HG03565 (cell line): ENCODE measurements at regions not wholly inside any gene's neighbourhood (a gene's known extent, or its start where the extent isn't known, plus 50 kb on each side); places are given as distances from the start of the nearest gene placed in this dataset.
"Not testable (repeated sequence)": the region's sequence is repeated elsewhere in the genome, so short reads cannot be mapped to it uniquely, and the experiment has no call there.

Experiments used
- ATAC-seq: cut with Tn5 transposase; IDR thresholded peaks from one replicate; pipeline ENCODE4 v1.9.1; 2021; ENCODE audit warnings: mild to moderate bottlenecking, moderate library complexity; ENCODE audit not compliant: unreplicated experiment

DNA sequence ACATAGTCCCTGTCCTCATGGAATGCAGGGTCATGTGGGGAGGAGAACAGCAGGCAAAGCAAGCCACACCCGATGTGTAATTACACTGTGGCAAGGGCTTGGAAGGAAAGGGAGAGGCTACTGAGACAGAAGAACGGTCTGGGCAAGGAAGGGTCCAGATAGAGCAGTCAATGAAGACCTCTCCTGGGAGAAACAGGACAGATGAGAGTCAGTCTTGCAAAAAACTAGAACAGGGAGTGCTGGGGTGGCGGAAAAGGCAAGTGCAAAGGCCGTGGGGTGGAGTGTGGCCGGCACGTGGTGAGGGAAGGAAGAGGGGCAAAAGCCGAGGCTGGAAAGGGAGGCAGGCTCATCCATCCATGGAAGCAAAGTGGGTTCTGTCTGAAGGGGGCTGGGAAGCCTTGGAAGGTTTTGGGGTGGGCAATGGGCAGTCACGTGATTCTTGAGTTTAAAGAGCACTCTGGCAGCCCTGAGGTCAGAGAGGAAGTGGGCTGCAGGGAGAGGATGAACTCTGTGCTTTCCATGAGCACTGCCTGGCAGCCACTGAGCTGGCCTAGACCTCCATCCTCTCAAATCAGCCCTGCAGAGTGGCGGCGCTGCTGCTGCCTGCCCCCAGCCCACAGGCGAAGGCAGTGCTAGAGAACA, 182.2 kb downstream of the INHBB start:
- no peak for ATAC-seq

DNA sequence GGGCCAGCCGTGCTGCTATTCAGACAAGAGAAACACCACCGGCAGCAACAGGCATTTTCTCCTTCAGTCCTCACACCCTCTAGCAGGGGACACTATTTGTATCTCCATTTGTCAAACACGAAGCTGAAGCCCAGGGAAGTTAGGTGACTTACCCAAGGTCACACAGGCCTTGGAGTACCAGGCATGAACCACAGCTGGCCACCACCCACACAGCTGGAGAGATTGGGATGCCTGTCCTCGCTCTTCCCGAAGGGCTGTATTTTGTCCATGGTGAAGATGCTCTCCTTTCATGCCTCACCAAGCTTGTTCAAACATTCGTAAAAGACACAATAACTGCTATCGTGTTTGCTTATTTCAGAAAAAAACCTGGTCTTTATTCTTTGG, 182.7 kb downstream of the INHBB start:
- no peak for ATAC-seq

DNA sequence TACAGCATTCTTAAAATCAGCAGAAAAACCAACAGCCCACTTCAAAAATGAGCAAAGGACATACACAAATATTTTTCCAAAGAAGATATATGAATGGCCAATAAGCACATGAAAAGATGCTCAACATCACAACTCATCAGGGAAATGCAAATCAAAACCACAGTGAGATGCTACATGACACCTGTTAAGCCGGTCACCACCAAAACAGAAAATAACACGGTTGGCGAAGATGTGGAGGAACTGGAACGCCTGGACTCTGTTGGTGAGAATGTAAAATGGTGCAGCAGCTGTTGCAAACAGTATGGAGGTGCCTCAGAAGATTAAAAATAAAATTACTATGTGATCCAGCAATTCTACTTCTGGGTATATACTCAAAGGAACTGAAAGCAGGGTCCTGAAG, 184.8 kb downstream of the INHBB start:
- ATAC-seq = no peak

- no peak for ATAC-seq
Observed at GRCh38 chr2:120531365-120531764, 185.4 kb downstream of the INHBB start.

GRCh38 chr2:120531863-120532600, 186.1 kb downstream of the INHBB start:
- no peak for ATAC-seq

DNA sequence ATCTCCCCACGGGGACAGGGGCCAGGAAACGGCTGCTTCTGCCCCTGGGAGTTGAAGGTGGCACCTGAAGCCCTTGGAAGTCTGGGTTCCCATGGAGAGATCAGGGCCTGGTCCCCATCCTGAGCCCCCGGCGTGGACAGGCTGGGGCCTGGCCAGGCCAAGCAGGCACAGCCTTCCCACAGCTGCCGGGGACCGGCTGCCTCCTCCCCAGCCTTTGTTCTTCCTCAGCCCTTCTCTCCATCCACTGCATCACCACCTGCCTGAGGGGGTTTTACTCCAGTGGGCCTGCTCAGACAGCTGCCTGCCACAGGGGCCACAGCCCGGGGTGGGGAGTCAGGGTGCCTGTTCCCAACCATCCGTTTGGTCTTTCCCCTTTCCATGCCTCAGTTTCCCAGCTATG, 187.7 kb downstream of the INHBB start:
- no peak for ATAC-seq

DNA sequence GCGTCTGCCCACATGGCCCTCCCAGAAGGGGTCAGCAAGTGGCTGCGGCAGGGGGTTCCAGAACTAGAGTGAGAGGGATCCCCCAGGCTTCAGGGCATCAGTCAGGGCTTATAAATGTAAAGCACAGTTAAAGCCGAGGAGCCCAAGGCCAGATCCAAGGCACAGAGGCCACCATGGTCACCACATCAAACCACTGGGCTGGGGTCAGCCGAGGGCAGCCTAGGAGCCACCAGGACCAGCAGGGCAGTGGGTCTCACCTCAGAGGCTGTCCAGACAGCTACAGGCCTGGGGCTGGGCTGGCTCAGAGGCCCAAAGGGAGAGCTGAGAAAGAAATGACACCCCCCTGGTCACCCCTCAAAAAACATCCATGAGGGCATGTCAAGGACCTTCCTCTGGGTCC, 188.5 kb downstream of the INHBB start:
- no peak for ATAC-seq

GRCh38 chr2:120535081-120535480, 189.1 kb downstream of the INHBB start:
- ATAC-seq = no peak

GRCh38 chr2:120536141-120536540, 190.2 kb downstream of the INHBB start:
- ATAC-seq = no peak

DNA sequence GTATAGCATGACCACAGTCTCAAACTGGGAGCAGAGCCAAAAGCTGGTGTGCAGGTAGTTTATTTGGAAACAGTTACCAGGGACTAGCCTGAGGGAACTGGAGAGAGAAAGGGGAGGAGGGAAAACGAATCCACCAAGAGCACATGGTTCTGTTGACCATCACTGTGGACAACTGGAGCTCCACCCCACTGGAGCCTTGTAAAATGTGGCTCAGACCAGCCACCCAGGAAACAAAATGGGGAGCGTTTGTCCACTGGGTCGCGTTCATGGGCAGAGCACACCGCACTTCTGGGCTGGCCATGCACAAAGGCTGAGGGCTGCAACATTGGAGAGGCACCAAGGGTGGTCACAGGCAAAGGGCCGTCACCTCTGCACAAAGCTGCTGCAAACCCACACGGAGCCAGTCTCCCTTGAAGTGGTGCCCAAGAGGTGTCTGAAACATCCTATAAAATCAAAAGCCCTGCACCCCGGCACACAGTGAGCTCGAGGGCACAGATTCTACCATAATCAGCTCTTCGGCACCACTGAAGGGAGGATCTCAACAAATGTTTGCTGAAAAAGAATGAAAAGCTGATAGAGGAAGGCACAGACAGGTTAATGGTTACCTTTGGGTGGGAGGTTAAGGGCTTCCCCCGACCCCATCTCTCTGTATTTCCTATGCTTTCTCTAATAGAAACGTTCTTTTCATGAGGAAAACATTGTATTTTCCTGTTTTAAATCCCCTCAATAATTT, 192.9 kb downstream of the INHBB start:
- no peak for ATAC-seq

- ATAC-seq = no peak
Observed at GRCh38 chr2:120539424-120539936, 193.5 kb downstream of the INHBB start.

DNA sequence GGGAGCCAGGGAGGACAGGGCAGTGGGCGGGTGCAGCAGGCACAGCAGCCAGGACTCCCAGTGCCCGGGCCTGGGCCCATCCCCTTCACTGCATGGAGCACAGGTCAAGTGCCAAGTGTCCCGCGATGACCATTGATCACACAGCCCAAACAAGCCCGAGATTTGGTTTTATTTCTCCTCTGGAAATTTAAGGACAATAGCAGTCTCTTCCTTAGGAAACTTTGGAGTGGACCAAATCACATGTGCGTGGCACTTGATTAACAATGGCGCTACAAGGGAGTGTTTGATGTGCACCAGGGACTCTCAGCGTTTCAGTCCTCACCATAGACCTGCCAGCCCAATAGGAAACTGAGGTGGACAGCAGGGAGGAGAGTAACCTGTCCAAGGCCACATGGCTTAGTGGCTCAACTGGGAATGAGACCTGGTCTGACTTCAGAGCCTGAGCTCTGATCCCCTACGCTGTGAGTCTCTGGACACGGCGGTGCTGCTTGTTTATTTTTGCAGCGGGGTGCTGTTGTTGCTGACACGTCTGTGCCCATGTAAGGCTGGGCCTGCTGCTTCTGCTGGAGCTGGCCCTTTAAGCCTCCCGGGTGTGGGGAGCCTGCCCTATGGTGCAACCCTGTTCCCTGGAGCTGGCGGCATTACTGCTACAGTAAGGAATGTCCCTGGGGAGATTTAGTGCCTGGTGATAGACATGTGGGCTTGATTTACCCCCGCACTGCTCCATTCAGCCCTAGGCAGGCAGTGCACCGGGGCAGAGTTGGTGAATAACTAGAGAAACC, 194.2 kb downstream of the INHBB start:
- no peak for ATAC-seq

DNA sequence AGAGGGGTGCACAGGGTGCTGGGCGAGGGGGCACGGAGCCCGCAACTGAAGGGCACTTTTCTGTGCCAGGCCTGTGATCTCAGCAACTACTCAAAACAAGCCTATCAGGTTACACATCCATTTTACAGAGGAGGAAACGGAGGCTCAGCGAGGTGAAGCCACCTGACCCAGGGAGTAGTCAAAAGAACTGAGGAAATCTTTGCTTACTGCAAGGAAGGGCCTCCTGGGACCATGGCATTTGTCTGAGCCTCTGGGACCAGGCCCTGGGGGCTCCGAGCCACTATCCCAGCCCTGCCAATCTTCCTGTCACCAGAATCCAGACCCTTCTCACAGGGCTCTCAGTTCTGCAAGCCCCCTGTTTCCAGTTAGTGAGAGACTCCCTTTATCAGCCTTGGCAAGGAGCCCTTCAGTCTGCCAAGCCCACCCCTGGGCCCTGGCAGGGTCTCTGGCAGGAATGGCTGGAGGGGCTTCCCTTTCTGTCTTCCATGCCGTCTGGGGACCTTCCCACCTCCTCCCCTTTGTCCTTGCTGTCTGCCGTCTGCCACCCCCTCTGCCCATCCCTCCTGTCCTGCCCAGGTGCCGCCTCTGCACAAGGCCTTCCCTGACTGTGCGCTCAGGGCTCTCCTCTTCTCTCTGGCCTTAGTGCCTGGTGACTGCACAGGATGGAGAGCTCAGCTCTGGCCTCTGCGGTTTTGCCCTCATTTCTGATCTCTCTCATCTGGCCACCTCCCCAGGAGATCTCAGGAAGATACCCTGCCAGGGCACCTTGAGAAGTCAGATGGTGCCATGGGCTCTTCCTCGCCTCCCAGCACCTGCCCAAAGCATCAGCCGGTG, 194.7 kb upstream of the GLI2 start:
- ATAC-seq = no peak

GRCh38 chr2:120541553-120541932, 194.1 kb upstream of the GLI2 start:
- no peak for ATAC-seq

DNA sequence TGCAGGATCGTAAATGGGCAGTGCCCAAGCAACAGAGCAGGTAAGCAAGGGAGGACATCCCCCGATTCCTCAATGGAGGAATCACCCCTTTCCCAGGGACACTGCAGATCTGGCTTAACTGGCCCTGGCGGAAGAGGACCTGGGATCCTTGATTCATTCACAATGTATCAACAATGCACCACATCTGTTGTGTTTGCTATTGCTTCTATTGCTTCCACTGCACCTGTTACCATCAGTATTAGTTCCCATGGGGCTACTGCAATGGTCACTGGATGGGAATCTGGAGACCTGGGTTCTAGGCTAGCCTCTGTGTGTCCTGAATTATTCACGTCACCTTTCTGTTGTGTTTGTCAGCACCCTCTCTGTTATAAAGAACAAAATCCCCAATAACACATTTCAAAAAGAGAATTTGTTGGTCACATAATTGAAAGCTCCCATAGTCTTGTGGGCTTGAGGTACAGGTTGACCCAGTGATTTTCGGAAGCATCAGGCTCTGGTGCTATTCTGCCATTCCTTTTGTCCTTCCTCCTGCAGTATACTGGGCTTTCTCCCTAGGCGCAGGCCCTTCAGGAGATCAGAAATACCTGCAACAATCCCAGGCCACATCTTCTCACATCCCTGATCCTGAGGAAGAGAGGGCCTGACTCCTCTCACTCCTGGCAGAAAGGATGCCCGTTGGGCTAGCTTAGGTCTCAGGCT, 193.5 kb upstream of the GLI2 start:
- ATAC-seq = no peak

GRCh38 chr2:120542911-120543527, 192.6 kb upstream of the GLI2 start:
- no peak for ATAC-seq

- no peak for ATAC-seq
Observed at GRCh38 chr2:120543899-120544298, 191.8 kb upstream of the GLI2 start.

- no peak for ATAC-seq
Observed at GRCh38 chr2:120544522-120544921, 191.1 kb upstream of the GLI2 start.

- not testable (repeated sequence) for ATAC-seq
Observed at GRCh38 chr2:120545007-120545406, 190.7 kb upstream of the GLI2 start.
